H1 (cell line): ENCODE measurements at regions not wholly inside any gene's neighbourhood (a gene's known extent, or its start where the extent isn't known, plus 50 kb on each side); places are given as distances from the start of the nearest gene placed in this dataset.
"Not testable (repeated sequence)": the region's sequence is repeated elsewhere in the genome, so short reads cannot be mapped to it uniquely, and the experiment has no call there.

ENCODE experiments used
- CTCF ChIA-PET: fragments of 300-600 bp; sonication (Branson Sonifier 250); formaldehyde crosslinking; loops from one replicate; lab custom pipeline; 2021; ENCODE audit not compliant: partially characterized antibody; lab: Charles Lee
- POLR2A ChIA-PET: fragments of 300-600 bp; sonication (Branson Sonifier 250); formaldehyde crosslinking; loops from one replicate; lab custom pipeline; 2021; ENCODE audit warnings: inconsistent platforms; ENCODE audit not compliant: partially characterized antibody; lab: Charles Lee
- DNase-seq, 2 experiments: peaks; one replicate each; pipeline versions ENCODE4 v3.0.0 to v3.0.0-alpha.2; 2010 to 2022; ENCODE audit warnings: low spot score in 2 of 2, low read depth in 1 of 2, mixed read lengths in 1 of 2
- FAIRE-seq: peaks from 2 replicates; lab custom pipeline; 2011; peaks lifted over from hg19 to GRCh38; lab: Jason Lieb, UNC
- H2AFZ ChIP-seq: 2 replicates; pipeline ENCODE4 v1.8.1; 2012; ENCODE audit warnings: low read length, inconsistent platforms
- H2AK5ac ChIP-seq: 2 replicates; pipeline ENCODE4 v1.6.1; 2013; ENCODE audit warnings: low read depth, low read length
- H2BK120ac ChIP-seq: replicated peaks from 2 replicates; pipeline ENCODE3; 2013; ENCODE audit warnings: low read depth, low read length, inconsistent platforms
- H2BK12ac ChIP-seq: 2 replicates; pipeline ENCODE4 v1.6.1; 2013; ENCODE audit warnings: low read depth, low read length
- H2BK15ac ChIP-seq: 2 replicates; pipeline ENCODE4 v1.6.1; 2013; ENCODE audit warnings: low read length
- H2BK20ac ChIP-seq: 2 replicates; pipeline ENCODE4 v1.6.1; 2013; ENCODE audit warnings: low read length
- H2BK5ac ChIP-seq: 2 replicates; pipeline ENCODE4 v1.6.1; 2013; ENCODE audit warnings: low read depth, low read length
- H3K14ac ChIP-seq: 2 replicates; pipeline ENCODE4 v1.6.1; 2013; ENCODE audit warnings: inconsistent platforms; ENCODE audit not compliant: insufficient read length
- H3K18ac ChIP-seq: 2 replicates; pipeline ENCODE4 v1.6.1; 2013; ENCODE audit warnings: low read length; ENCODE audit errors: extremely low read depth
- H3K23ac ChIP-seq: 2 replicates; pipeline ENCODE4 v1.6.1; 2013; ENCODE audit warnings: inconsistent platforms; ENCODE audit not compliant: insufficient read length
- H3K23me2 ChIP-seq: 2 replicates; pipeline ENCODE4 v1.6.1; 2013; ENCODE audit warnings: low read depth, low read length
- H3K27ac ChIP-seq: 2 replicates; pipeline ENCODE4 v1.6.1; 2011; ENCODE audit warnings: low read depth, low read length, inconsistent platforms
- H3K27me3 ChIP-seq, 4 experiments: replicated peaks in 1 of 4; 1 replicate in 1 of 4; 2 replicates in 3 of 4; pipeline versions ENCODE4 v1.6.1 to v1.8.1; 2011 to 2013; ENCODE audit warnings: low read length in 3 of 4, mild to moderate bottlenecking in 3 of 4, inconsistent platforms in 2 of 4, mixed read lengths in 2 of 4, moderate library complexity in 1 of 4; ENCODE audit not compliant: control insufficient read depth in 3 of 4, insufficient read depth in 3 of 4; ENCODE audit errors: extremely low read depth in 1 of 4
- H3K36me3 ChIP-seq, 4 experiments: 2 replicates each; pipeline versions ENCODE4 v1.6.1 to v1.8.1; 2011 to 2013; ENCODE audit warnings: mild to moderate bottlenecking in 4 of 4, low read length in 3 of 4, moderate library complexity in 2 of 4, control low read depth in 1 of 4, inconsistent platforms in 1 of 4; ENCODE audit not compliant: insufficient read depth in 4 of 4, control insufficient read depth in 2 of 4
- H3K4ac ChIP-seq: replicated peaks from 2 replicates; pipeline ENCODE3; 2013; ENCODE audit warnings: low read length, low read depth, mixed read lengths, inconsistent platforms; ENCODE audit not compliant: insufficient read length
- H3K4me1 ChIP-seq, 4 experiments: replicated peaks in 1 of 4; 1 replicate in 1 of 4; 2 replicates in 3 of 4; pipeline versions ENCODE4 v1.6.1 to v1.8.1; 2011 to 2013; ENCODE audit warnings: low read length in 3 of 4, inconsistent platforms in 2 of 4, mixed read lengths in 1 of 4; ENCODE audit not compliant: insufficient read depth in 4 of 4, control insufficient read depth in 3 of 4
- H3K4me2 ChIP-seq, 2 experiments: 2 replicates each; pipeline versions ENCODE4 v1.6.1 to v1.8.1; 2011 to 2013; ENCODE audit warnings: low read depth in 2 of 2, low read length in 2 of 2, control low read depth in 1 of 2, inconsistent platforms in 1 of 2, mild to moderate bottlenecking in 1 of 2; ENCODE audit not compliant: insufficient read depth in 1 of 2
- H3K4me3 ChIP-seq, 4 experiments: fragments of 200-600, 300-600 bp in 1 of 4; sonication (generic), shearing (Covaris generic), sonication (Bioruptor Twin) in 1 of 4; 2 replicates each; pipeline versions ENCODE4 v1.5.1 to v1.8.1; 2011 to 2016; ENCODE audit warnings: low read length in 4 of 4, low read depth in 3 of 4, control low read depth in 2 of 4, inconsistent platforms in 2 of 4, mild to moderate bottlenecking in 2 of 4, mixed read lengths in 1 of 4, moderate library complexity in 1 of 4; ENCODE audit not compliant: insufficient read depth in 2 of 4; ENCODE audit errors: extremely low read depth in 1 of 4
- H3K56ac ChIP-seq: replicated peaks from 2 replicates; pipeline ENCODE3; 2013; ENCODE audit warnings: low read depth, mild to moderate bottlenecking, mixed read lengths, low read length, inconsistent platforms; ENCODE audit not compliant: insufficient read length
- H3K79me1 ChIP-seq: 2 replicates; pipeline ENCODE4 v1.6.1; 2013; ENCODE audit warnings: low read depth, low read length, control low read depth
- H3K79me2 ChIP-seq, 2 experiments: 2 replicates each; pipeline versions ENCODE4 v1.6.1 to v1.8.1; 2012 to 2013; ENCODE audit warnings: low read length in 2 of 2, mild to moderate bottlenecking in 2 of 2, inconsistent platforms in 1 of 2; ENCODE audit not compliant: insufficient read depth in 2 of 2, control insufficient read depth in 1 of 2
- H3K9ac ChIP-seq, 4 experiments: replicated peaks in 1 of 4; 1 replicate in 1 of 4; 2 replicates in 3 of 4; pipeline versions ENCODE4 v1.6.1 to v1.8.1; 2011 to 2013; ENCODE audit warnings: low read depth in 3 of 4, low read length in 3 of 4, control low read depth in 2 of 4, mild to moderate bottlenecking in 2 of 4, moderate library complexity in 2 of 4, inconsistent platforms in 1 of 4; ENCODE audit errors: extremely low read depth in 1 of 4
- H3K9me3 ChIP-seq, 2 experiments: 2 replicates each; pipeline versions ENCODE4 v1.6.1 to v1.8.1; 2012 to 2013; ENCODE audit warnings: mild to moderate bottlenecking in 2 of 2, moderate library complexity in 2 of 2, control low read depth in 1 of 2, inconsistent platforms in 1 of 2, low read depth in 1 of 2, low read length in 1 of 2, mixed read lengths in 1 of 2; ENCODE audit not compliant: insufficient read depth in 2 of 2
- H4K20me1 ChIP-seq, 2 experiments: replicated peaks in 1 of 2; 2 replicates each; pipeline versions ENCODE3 to v1.8.1; 2011 to 2013; ENCODE audit warnings: inconsistent platforms in 2 of 2, low read length in 2 of 2, mild to moderate bottlenecking in 1 of 2; ENCODE audit not compliant: insufficient read depth in 2 of 2, control insufficient read depth in 1 of 2
- H4K5ac ChIP-seq: 2 replicates; pipeline ENCODE4 v1.6.1; 2013; ENCODE audit warnings: low read length, low read depth, mixed read lengths, inconsistent platforms; ENCODE audit not compliant: insufficient read length
- H4K8ac ChIP-seq: 2 replicates; pipeline ENCODE4 v1.8.0; 2013; ENCODE audit warnings: mild to moderate bottlenecking, moderate library complexity, low read length, inconsistent platforms; ENCODE audit not compliant: insufficient read depth; ENCODE audit errors: extremely low read depth
- H4K91ac ChIP-seq: replicated peaks from 2 replicates; pipeline ENCODE3; 2013; ENCODE audit warnings: low read length, mixed read lengths, inconsistent platforms; ENCODE audit not compliant: insufficient read length
- WGBS, 2 experiments: shearing (Covaris generic) in 1 of 2; methylation state at CpG; one replicate each; pipeline versions ENCODE4 v1.1.6 to v1.1.7; 2013 to 2015; ENCODE audit warnings: low lambda C conversion rate in 2 of 2, mixed read lengths in 2 of 2, inconsistent platforms in 1 of 2, low coverage in 1 of 2, missing lambda C conversion rate in 1 of 2; ENCODE audit not compliant: insufficient replicate concordance in 2 of 2, insufficient coverage in 1 of 2, insufficient read length in 1 of 2; ENCODE audit errors: extremely low coverage in 1 of 2, missing lambda C conversion rate in 1 of 2; 5-methylcytosine and 5-hydroxymethylcytosine counted together

DNA sequence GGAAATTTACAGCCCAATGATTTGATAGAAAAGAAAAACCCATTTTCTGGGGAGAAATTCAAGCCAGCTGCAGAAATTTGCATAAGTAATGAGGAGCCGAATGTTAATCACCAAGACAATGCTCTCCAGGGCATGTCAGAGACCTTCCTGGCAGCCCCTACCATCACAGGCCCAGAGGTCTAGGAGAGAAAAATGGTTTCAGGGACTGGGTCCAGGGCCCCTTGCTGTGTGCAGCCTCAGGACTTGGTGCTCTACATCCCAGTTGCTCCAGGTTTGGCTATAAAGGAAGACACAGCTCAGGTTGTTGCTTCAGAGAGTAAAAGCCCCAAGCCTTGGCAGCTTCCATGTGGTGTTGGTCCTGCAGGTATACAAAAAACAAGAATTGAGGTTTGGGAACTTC, 222.2 kb upstream of the ISX start:
- H3K27me3 ChIP-seq, H3K18ac ChIP-seq, H2AFZ ChIP-seq, H3K4me3 ChIP-seq, H2BK15ac ChIP-seq, FAIRE-seq, H2BK120ac ChIP-seq, H2BK20ac ChIP-seq, H3K23ac ChIP-seq, H4K91ac ChIP-seq, DNase-seq, H3K23me2 ChIP-seq, H3K27ac ChIP-seq, H3K79me1 ChIP-seq, H3K79me2 ChIP-seq, H3K4me2 ChIP-seq, H3K14ac ChIP-seq, H4K20me1 ChIP-seq, H4K5ac ChIP-seq, POLR2A ChIA-PET, H4K8ac ChIP-seq, H2AK5ac ChIP-seq, H2BK5ac ChIP-seq, H3K4ac ChIP-seq, H3K56ac ChIP-seq, H3K9ac ChIP-seq: not testable (repeated sequence)
- peaks cover 0 to 12% (median 1%) of the 10 kb centered on the region in 4 experiments; a peak in 3 of 8 replicates for H3K36me3 ChIP-seq
- CTCF ChIA-PET: interaction anchor here (0.7 kb wide), 1 partner anchor 1553 kb away, joined by 3 read pairs; no protein-coding TSS in a partner anchor
- H3K4me1 ChIP-seq: peaks cover 2 to 16% (median 12%) of the 10 kb centered on the region in 4 experiments; a peak in 4 of 7 replicates
- H2BK12ac ChIP-seq: peak overlapping the region; percentile 55; the same call in 1 of the 2 replicates
- H3K9me3 ChIP-seq: peaks cover 12 to 15% of the 10 kb centered on the region in 2 experiments
- 42% methylated on average over 1 of the region's 1 CpG; no CpG with 5 or more reads in 1 of the 2 experiments for WGBS, 2 experiments
